Tibial nerve (tissue), 4 donors: ENCODE measurements at regions not wholly inside any gene's neighbourhood (a gene's known extent, or its start where the extent isn't known, plus 50 kb on each side); places are given as distances from the start of the nearest gene placed in this dataset.

Experiments used
- DNase-seq, 2 donors: peaks; one replicate each; pipeline ENCODE4 v3.0.0-alpha.2; 2019; ENCODE audit warnings: low spot score in 2 of 2
- H3K27ac ChIP-seq, 4 donors: fragments of 200-600 bp; sonication (generic) in 3 of 4; one replicate each; pipeline ENCODE4 v1.5.1; 2017 to 2019; ENCODE audit warnings: mild to moderate bottlenecking in 1 of 4
- H3K27me3 ChIP-seq, 2 donors: fragments of 200-600 bp; sonication (generic) in 1 of 2; one replicate each; pipeline versions ENCODE4 v1.5.1 to v1.6.0; 2017 to 2019
- H3K36me3 ChIP-seq, 3 donors: fragments of 200-600 bp; sonication (generic); one replicate each; pipeline ENCODE4 v1.5.1; 2018 to 2019
- H3K4me1 ChIP-seq, 4 donors: fragments of 200-600 bp; sonication (generic) in 3 of 4; one replicate each; pipeline ENCODE4 v1.5.1; 2017 to 2019
- H3K4me3 ChIP-seq, 4 donors: fragments of 200-600 bp; sonication (generic) in 3 of 4; one replicate each; pipeline ENCODE4 v1.5.1; 2017 to 2019; ENCODE audit warnings: mild to moderate bottlenecking in 1 of 4, moderate library complexity in 1 of 4
- H3K9me3 ChIP-seq, 4 donors: fragments of 200-600 bp; sonication (generic) in 3 of 4; one replicate each; pipeline ENCODE4 v1.5.1; 2017 to 2019
- CTCF ChIP-seq, 5 experiments: fragments of 200-600 bp in 3 of 5; fragments of 450-650 bp in 2 of 5; sonication (generic) in 3 of 5; IDR thresholded peaks; one replicate each; pipeline ENCODE4 v1.5.1; 2016 to 2019; ENCODE audit warnings: antibody characterized with exemption in 5 of 5, mild to moderate bottlenecking in 3 of 5, moderate library complexity in 2 of 5
- EP300 ChIP-seq, 2 donors: sonication (generic); formaldehyde crosslinking; IDR thresholded peaks; one replicate each; pipeline ENCODE4 v1.6.1; 2017; ENCODE audit warnings: antibody characterized with exemption in 2 of 2, mild to moderate bottlenecking in 1 of 2
- POLR2A ChIP-seq, 2 donors: fragments of 450-650 bp; IDR thresholded peaks; one replicate each; pipeline ENCODE4 v1.6.1; 2017; ENCODE audit warnings: antibody characterized with exemption in 2 of 2, mild to moderate bottlenecking in 2 of 2, moderate library complexity in 2 of 2
- WGBS, 2 donors: methylation state at CpG; one replicate each; pipeline ENCODE4 v1.1.5; 2018; 5-methylcytosine and 5-hydroxymethylcytosine counted together

GRCh38 chr7:137151041-137151689 lies 192.4 kb downstream of the PTN start:
- Histone ChIP-seq H3K4me3 (no peak overlapping the region), H3K36me3 (no peaks in the 10 kb centered on the region), H3K27me3 (no peaks in the 10 kb centered on the region), H3K9me3 (no peaks in the 10 kb centered on the region), H3K27ac (no peak overlapping the region), H3K4me1 (no peaks in the 10 kb centered on the region)
- no peak for DNase-seq
- no peak for TF ChIP-seq EP300 (IDR thresholded peaks at IDR 0.05)
- no peak for TF ChIP-seq CTCF (IDR thresholded peaks at IDR 0.05)
- TF ChIP-seq POLR2A (IDR thresholded peaks at IDR 0.05), result no peak
- WGBS, 2 donors, result 48 to 57% methylated on average over 5 of the region's 5 CpGs

GRCh38 chr7:137147338-137147720 lies 196.2 kb downstream of the PTN start:
- WGBS, 2 donors, result 75 to 85% methylated on average over 3 of the region's 3 CpGs
- no peaks in the 10 kb centered on the region for H3K9me3 ChIP-seq
- H3K27me3 ChIP-seq, result no peaks in the 10 kb centered on the region
- H3K4me3 ChIP-seq, result no peak overlapping the region
- no peak for TF ChIP-seq EP300 (IDR thresholded peaks at IDR 0.05)
- TF ChIP-seq CTCF (IDR thresholded peaks at IDR 0.05), result no peak
- TF ChIP-seq POLR2A (IDR thresholded peaks at IDR 0.05), result no peak
- H3K4me1 ChIP-seq, result no peaks in the 10 kb centered on the region
- H3K27ac ChIP-seq, result no peak overlapping the region
- H3K36me3 ChIP-seq, result no peaks in the 10 kb centered on the region
- no peak for DNase-seq

- Histone ChIP-seq H3K9me3 (no peaks in the 10 kb centered on the region), H3K4me1 (no peaks in the 10 kb centered on the region), H3K4me3 (no peak overlapping the region), H3K27me3 (no peaks in the 10 kb centered on the region), H3K27ac (no peak overlapping the region), H3K36me3 (no peaks in the 10 kb centered on the region)
- DNase-seq, result no peak
- TF ChIP-seq POLR2A (IDR thresholded peaks at IDR 0.05) (no peak), EP300 (IDR thresholded peaks at IDR 0.05) (no peak), CTCF (IDR thresholded peaks at IDR 0.05) (no peak)
- WGBS, 2 donors, result 68 to 72% methylated on average over 8 of the region's 8 CpGs
Observed at GRCh38 chr7:137146552-137147337, 196.8 kb downstream of the PTN start.

- H3K4me1 ChIP-seq, result no peaks in the 10 kb centered on the region
- H3K27ac ChIP-seq, result no peak overlapping the region
- H3K4me3 ChIP-seq, result no peak overlapping the region
- WGBS, 2 donors, result 52 to 69% methylated on average over 1 of the region's 1 CpG
- H3K36me3 ChIP-seq, result no peaks in the 10 kb centered on the region
- TF ChIP-seq POLR2A (IDR thresholded peaks at IDR 0.05) (no peak), EP300 (IDR thresholded peaks at IDR 0.05) (no peak), CTCF (IDR thresholded peaks at IDR 0.05) (no peak)
- DNase-seq, result no peak
- no peaks in the 10 kb centered on the region for H3K9me3 ChIP-seq
- no peaks in the 10 kb centered on the region for H3K27me3 ChIP-seq
Observed at GRCh38 chr7:137146012-137146455, 197.5 kb downstream of the PTN start.

- no peak for DNase-seq
- H3K4me3 ChIP-seq, result no peak overlapping the region
- no peaks in the 10 kb centered on the region for H3K4me1 ChIP-seq
- H3K27ac ChIP-seq, result no peak overlapping the region
- no peaks in the 10 kb centered on the region for H3K27me3 ChIP-seq
- TF ChIP-seq POLR2A (IDR thresholded peaks at IDR 0.05) (no peak), CTCF (IDR thresholded peaks at IDR 0.05) (no peak), EP300 (IDR thresholded peaks at IDR 0.05) (no peak)
- H3K36me3 ChIP-seq, result no peaks in the 10 kb centered on the region
- H3K9me3 ChIP-seq, result no peaks in the 10 kb centered on the region
Observed at GRCh38 chr7:137142376-137142775, 201.2 kb downstream of the PTN start.
